ENCODE measurements at regions not wholly inside any gene's neighbourhood (a gene's known extent, or its start where the extent isn't known, plus 50 kb on each side); places are given as distances from the start of the nearest gene placed in this dataset.
"Not testable (repeated sequence)": the region's sequence is repeated elsewhere in the genome, so short reads cannot be mapped to it uniquely, and the experiment has no call there.

DNA sequence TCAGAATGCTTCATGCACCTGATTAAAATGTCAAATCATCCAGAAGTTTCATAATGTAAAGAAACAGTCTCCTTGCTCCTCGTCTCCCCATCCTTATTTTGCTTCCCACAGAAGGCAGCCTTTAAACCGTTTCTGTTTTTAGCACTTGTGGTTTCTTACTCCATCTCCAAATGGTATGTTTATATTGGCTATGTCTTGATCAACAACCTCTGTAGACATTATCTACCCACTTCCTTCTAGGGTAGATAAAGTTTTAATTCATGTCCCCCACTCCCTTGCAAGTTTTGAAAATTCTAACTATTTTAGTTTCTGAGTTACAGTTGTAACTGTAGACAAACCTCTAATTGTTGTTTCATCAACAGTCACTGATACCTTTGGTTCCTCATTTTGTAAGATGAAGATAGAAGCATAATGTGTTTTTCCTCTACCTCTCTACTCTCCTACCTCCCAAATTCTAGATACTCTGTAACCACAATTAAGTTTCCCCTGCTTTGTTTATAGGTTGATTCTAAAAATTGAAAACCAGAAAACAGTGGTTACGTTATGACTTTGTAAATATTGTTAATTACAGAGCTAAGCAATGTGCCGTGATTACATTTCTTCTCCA is 291.7 kb upstream of the GATB start:
- no peak for DNase-seq

- not testable (repeated sequence) for DNase-seq
These were observed 290.5 kb upstream of the GATB start for GRCh38 chr4:152051332-152051731.

DNA sequence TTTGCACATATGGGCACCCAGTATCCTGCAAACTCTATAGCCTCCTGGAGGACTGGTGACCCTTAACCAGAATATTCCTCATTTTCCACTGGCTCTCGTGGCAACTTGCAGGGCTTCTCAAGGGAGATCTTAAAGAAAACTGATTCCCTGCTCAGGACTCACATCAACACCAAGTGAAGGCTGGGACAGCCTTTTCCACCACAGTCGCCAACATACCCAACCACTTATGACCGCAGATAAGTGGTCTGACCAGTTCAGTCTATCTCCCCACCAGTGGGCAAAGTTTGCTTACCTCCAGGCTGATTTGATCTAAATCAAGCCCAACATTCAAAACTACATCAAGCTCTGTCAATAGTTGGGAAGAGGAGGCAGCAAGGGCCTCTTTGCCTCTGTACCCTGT is 289.3 kb upstream of the GATB start:
- DNase-seq = no peak

DNA sequence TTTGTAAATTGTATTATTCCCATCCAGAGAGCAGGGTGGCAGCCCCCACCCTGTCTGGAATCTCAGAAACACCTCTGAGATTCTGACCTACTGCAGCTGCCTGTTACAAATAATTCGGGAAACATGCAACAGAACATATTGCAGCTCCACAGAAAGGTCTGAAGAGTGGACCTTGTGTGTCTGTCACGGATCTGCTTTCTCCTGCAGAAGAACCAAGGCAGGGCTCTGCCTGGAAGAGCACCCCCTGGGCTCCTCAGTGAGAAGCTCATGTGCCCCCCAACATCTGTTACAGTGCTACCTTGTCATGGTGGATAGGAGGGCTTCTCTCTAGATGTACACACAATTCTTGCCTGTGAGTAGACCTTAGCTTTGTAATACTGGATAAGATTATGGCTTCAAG is 286.6 kb upstream of the GATB start:
- no peak for DNase-seq

GRCh38 chr4:152045807-152046571 is 285.2 kb upstream of the GATB start:
- no peak for DNase-seq

- DNase-seq = no peak
These were observed 284.6 kb upstream of the GATB start for GRCh38 chr4:152045449-152045806.

GRCh38 chr4:152044331-152045036 is 283.7 kb upstream of the GATB start:
- DNase-seq = no peak

GRCh38 chr4:152041295-152041694 is 280.5 kb upstream of the GATB start:
- no peak for DNase-seq

- DNase-seq = no peak
These were observed 278.9 kb upstream of the GATB start for GRCh38 chr4:152039691-152040090.

DNA sequence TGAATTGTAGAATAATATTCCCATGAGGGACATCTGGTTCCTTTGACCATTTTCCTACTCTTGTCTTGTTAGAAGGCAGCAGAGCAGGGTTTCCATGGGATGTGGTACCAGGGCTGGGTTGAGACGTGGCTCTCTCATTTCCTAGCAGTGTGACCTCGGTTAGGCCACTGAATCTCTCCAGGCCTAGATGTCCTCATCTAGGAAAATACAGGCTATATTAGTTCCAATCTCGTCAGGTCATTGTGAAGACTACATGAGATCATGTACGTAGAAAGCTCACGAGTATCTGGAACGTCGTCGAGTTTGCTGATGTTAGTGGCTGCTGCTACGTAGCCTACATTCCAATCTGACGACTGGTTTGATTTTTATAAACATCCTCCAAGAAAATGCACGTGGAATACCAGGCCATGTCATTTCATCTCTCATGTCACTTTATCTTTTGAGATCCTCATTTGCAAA is 278.2 kb upstream of the GATB start:
- DNase-seq = no peak

- DNase-seq = no peak
These were observed 277.4 kb upstream of the GATB start for GRCh38 chr4:152038238-152038637.

GRCh38 chr4:152037435-152037834 is 276.6 kb upstream of the GATB start:
- DNase-seq = no peak

DNA sequence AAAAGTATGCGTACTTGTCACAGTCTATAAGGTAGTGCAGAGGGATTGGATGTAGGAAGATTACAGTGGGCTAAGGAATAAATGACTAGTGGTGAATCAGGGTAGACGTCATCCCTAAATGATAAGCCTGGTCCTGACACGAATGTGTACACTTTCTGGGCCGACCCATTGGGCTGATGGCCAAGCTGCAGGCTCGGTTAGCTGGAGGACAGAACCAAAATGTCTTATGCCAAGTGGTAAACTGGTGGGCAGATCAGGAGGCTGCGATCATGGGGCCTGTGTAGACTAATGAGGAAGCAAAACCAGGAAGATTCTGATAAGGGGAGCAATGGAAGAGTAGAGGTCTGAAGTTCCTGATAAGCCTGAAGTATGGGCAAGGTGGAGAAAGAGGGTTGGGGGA is 272.8 kb upstream of the GATB start:
- no peak for DNase-seq

DNA sequence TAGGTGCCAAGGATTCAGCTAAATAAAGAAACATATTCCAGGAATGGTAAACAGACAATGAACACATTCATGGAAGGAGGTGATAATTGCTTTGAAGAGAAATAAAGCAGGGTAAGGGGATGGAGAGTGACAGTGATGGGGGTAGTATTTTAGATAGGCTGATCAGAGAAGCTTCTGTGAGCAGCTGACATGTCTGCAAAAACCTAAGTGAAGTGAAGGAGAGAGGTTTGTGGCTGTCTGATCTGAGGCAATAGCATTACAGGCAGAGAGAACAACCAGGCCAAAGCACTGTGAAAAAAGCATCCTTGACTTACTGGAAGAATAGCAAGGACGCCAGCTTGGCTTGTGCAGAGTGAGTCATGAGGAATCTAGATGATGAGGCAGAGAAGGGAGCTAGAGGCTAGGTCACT is 271.9 kb upstream of the GATB start:
- DNase-seq = no peak

DNA sequence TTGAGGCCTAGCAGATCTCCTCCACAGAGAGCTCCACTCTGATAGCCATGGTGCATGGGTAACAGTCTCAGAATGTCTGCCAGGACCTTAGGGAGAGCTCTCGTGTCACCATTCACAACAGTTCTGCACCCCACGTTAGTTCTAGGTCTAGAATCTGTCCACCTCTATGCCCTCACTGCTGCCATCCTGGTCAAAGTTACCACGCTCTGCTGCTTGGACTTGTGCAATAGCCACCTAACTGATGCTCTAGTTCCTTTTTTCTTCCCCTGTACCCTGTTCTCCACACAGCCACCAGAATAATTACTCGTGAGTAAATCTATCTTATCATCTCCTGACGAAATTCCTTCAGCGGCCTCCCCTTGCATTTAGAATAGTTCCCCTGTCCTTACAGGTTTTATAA is 268.8 kb upstream of the GATB start:
- DNase-seq = no peak

DNA sequence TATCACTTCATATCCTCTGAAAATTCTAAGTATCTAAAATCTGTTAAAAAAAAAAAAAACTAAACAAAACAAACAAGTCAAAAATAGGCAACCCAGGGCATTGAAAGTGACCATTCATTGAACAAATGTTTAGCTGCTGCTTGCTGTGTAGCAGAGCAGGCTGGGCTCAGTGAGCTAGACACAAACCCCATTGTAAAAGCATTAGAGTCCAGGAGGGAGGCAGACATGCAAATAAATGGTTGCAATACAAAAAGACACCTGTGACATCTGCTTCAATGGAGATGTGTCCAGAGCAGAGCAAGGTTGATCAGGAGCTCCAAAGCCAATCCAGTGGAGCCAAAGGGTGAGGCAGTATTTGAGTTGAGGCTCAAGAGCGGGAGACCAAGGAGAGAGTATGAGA is 267.3 kb upstream of the GATB start:
- no peak for DNase-seq

- no peak for DNase-seq
These were observed 264.1 kb upstream of the GATB start for GRCh38 chr4:152024881-152025280.

GRCh38 chr4:152023674-152024073 is 262.9 kb upstream of the GATB start:
- DNase-seq = no peak

GRCh38 chr4:152022543-152022942 is 261.7 kb upstream of the GATB start:
- no peak for DNase-seq

DNA sequence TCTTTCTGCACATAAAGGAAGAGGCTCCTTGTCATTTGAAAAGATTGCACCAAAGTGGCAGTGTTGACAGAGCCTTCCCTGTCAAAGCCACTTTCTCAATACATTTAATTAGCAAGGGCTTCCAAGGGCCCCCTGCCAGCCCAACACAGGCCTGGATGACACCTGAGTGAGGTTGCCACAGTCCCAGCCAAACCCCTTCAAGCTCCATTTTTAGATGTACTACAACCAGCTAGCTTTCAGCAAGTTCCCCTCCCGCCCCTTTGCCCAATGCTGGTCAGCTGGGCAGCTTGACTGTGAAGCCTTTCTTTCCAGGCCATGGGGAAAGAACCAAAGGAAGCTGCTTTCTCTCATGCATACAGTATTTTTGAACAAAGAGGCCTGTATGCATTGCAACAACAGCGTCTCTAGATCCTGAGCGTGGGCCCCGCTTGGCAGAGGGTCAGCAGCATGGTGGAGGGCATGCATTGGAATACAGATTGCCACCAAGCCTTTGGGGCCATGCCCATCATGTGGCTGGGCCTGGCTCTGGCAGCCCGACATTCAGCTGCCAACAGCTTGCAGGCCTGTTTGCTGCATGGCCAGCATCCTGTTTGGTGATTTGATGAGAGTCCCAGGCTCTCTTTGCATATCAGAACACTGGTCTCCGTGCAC is 261.1 kb upstream of the GATB start:
- DNase-seq = no peak

DNA sequence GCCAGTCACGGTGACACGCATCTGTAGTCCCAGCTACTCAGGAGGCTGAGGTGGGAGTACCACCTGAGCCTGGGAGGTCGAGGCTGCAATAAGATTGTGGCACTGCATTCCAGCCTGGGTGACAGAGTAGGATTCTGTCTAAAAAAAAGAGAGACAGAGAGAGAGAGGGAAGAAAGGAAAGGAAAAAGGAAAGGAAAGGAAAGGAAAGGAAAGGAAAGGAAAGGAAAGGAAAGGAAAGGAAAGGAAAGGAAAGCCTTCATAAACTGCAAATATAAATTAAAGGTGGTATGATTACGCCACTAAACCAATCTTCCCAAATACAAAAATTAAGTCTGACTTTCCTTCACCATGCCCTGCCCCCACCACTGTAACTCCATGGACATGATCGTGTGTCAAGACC is 259.3 kb upstream of the GATB start:
- DNase-seq = no peak

- no peak for DNase-seq
These were observed 255.5 kb upstream of the GATB start for GRCh38 chr4:152016303-152016620.

GRCh38 chr4:152015597-152016302 is 254.9 kb upstream of the GATB start:
- no peak for DNase-seq

Data from fibroblast of skin of scalp (primary cell).